ENCODE measurements at regions not wholly inside any gene's neighbourhood (a gene's known extent, or its start where the extent isn't known, plus 50 kb on each side); places are given as distances from the start of the nearest gene placed in this dataset.

DNA sequence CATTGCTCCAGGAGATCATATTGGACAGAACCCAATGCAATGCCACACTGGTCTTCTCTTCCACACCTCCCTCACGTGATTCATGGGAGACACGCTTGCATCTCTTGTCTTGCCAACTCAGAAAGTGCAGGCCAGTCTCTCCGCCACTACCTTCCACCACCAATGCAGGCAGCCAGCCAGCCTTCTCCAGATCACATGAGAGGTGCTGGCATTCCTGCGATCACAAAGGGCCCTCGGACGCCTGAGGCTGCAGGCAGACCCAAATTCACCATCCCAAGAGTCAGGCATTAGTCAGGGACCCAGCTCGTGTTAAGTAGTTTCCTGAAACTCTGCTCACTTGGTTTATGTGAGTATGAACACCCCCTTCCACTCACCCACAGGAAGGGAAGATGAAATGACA lies 437.0 kb upstream of the ETAA1 start:
- TF ChIP-seq, protein P1, sequence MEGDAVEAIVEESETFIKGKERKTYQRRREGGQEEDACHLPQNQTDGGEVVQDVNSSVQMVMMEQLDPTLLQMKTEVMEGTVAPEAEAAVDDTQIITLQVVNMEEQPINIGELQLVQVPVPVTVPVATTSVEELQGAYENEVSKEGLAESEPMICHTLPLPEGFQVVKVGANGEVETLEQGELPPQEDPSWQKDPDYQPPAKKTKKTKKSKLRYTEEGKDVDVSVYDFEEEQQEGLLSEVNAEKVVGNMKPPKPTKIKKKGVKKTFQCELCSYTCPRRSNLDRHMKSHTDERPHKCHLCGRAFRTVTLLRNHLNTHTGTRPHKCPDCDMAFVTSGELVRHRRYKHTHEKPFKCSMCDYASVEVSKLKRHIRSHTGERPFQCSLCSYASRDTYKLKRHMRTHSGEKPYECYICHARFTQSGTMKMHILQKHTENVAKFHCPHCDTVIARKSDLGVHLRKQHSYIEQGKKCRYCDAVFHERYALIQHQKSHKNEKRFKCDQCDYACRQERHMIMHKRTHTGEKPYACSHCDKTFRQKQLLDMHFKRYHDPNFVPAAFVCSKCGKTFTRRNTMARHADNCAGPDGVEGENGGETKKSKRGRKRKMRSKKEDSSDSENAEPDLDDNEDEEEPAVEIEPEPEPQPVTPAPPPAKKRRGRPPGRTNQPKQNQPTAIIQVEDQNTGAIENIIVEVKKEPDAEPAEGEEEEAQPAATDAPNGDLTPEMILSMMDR (IDR thresholded peaks at IDR 0.05 in 4 of 5, conservative IDR thresholded peaks at IDR 0.05 in 1 of 5) = no peak
- no peak for TF ChIP-seq POLR2A (IDR thresholded peaks at IDR 0.05)
